ENCODE measurements at regions not wholly inside any gene's neighbourhood (a gene's known extent, or its start where the extent isn't known, plus 50 kb on each side); places are given as distances from the start of the nearest gene placed in this dataset.
"Not testable (repeated sequence)": the region's sequence is repeated elsewhere in the genome, so short reads cannot be mapped to it uniquely, and the experiment has no call there.

DNA sequence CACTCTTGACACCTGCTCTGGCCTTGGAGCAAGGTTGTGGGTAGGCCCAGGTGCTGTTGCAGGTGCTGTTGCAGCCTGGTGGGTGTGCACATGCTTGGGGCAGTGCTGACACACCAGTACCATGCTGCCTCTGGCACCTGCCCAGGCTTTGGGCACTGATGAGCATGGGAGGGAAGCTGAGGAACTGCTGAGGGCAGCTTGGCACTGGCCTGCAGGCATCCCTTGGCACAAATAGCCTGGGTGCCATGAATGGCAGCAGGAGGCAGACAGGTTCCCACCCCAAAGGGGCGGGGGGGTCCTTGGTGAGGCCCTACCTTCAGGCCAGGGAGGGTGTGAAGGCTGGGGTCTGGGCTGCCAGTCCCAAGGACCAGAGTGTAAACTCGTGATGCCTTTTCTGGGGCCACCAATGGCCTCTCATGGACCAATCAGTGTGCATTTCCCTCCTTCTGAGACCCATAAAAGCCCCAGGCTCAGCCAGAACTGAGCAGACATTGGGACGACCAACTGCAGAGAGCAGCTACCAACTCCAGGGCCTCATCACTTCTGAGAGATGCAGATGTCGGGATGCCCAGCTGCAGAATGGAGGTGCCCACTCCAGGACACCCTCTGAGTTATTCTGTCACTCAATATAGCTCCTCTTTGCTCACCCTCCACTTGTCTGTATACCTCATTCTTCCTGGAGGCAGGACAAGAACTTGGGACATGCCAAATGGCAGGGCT is 547.4 kb downstream of the ZWINT start:
- Histone ChIP-seq H3K27me3 (replicated peaks; ENCODE audit: insufficient read depth) (no peaks in the 10 kb centered on the region), H3K9me3 (no peaks in the 10 kb centered on the region), H3K4me3 (no peak overlapping the region), H3K36me3 (no peaks in the 10 kb centered on the region), H3K27ac (no peak overlapping the region), H3K4me1 (replicated peaks) (no peaks in the 10 kb centered on the region)
- intact Hi-C loops (cut with DNase I): no loop called here
- WGBS: 68% methylated on average over 4 of the region's 4 CpGs
- no peak for DNase-seq (ENCODE audit: low spot score)
- TF ChIP-seq, protein P1, sequence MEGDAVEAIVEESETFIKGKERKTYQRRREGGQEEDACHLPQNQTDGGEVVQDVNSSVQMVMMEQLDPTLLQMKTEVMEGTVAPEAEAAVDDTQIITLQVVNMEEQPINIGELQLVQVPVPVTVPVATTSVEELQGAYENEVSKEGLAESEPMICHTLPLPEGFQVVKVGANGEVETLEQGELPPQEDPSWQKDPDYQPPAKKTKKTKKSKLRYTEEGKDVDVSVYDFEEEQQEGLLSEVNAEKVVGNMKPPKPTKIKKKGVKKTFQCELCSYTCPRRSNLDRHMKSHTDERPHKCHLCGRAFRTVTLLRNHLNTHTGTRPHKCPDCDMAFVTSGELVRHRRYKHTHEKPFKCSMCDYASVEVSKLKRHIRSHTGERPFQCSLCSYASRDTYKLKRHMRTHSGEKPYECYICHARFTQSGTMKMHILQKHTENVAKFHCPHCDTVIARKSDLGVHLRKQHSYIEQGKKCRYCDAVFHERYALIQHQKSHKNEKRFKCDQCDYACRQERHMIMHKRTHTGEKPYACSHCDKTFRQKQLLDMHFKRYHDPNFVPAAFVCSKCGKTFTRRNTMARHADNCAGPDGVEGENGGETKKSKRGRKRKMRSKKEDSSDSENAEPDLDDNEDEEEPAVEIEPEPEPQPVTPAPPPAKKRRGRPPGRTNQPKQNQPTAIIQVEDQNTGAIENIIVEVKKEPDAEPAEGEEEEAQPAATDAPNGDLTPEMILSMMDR (IDR thresholded peaks at IDR 0.05): no peak
- no peak for TF ChIP-seq POLR2AphosphoS5 (IDR thresholded peaks at IDR 0.05)
- TF ChIP-seq POLR2A (IDR thresholded peaks at IDR 0.05): no peak

DNA sequence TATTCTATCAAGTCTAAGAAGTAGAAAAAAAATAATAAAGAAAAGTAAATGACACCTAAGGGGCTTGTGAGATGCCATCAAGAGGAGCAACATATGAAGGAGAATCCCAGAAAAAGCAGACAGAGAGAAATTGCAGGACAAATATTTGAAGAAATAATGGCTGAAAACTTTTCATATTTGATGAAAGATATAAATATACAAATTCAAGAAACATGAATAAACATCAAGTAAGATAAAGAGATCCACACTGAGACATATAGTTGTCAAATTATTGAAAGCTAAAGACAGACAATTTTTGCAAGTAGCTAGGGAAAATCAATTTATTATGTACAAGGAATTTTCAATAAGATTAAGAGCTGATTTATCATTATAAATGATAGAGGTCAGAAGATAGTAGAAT is 558.0 kb downstream of the ZWINT start:
- DNase-seq (ENCODE audit: low spot score): no peak
- Histone ChIP-seq H3K4me3 (no peak overlapping the region), H3K9me3 (no peaks in the 10 kb centered on the region), H3K36me3 (no peaks in the 10 kb centered on the region), H3K4me1 (replicated peaks) (no peaks in the 10 kb centered on the region), H3K27me3 (replicated peaks; ENCODE audit: insufficient read depth) (no peaks in the 10 kb centered on the region), H3K27ac (no peak overlapping the region)
- intact Hi-C loops (cut with DNase I): no loop called here
- TF ChIP-seq POLR2A (IDR thresholded peaks at IDR 0.05): no peak
- TF ChIP-seq, protein P1 (IDR thresholded peaks at IDR 0.05): no peak
- TF ChIP-seq POLR2AphosphoS5 (IDR thresholded peaks at IDR 0.05): no peak

DNA sequence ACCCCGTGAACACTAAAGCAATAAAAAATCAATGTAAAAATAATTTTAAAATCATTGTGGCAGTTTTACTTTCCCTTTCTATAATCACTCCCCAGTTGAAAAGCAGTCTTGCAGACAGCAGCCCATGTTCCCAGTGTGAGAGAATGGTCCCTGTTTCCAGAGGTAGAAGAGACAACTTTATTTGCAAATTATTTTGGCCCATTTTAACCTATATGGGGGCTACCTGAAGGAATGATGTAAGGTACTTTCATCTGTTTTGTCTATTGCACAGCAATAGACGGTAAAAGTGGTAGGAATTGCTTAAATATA is 559.8 kb downstream of the ZWINT start:
- intact Hi-C loops (cut with DNase I): no loop called here
- Histone ChIP-seq H3K27me3 (replicated peaks; ENCODE audit: insufficient read depth) (no peaks in the 10 kb centered on the region), H3K4me1 (replicated peaks) (no peaks in the 10 kb centered on the region), H3K27ac (no peak overlapping the region), H3K4me3 (no peak overlapping the region), H3K36me3 (no peaks in the 10 kb centered on the region), H3K9me3 (no peaks in the 10 kb centered on the region)
- DNase-seq (ENCODE audit: low spot score): no peak
- 66% methylated on average over 2 of the region's 2 CpGs for WGBS
- TF ChIP-seq POLR2A (IDR thresholded peaks at IDR 0.05): no peak
- TF ChIP-seq, protein P1 (IDR thresholded peaks at IDR 0.05): no peak
- no peak for TF ChIP-seq POLR2AphosphoS5 (IDR thresholded peaks at IDR 0.05)

DNA sequence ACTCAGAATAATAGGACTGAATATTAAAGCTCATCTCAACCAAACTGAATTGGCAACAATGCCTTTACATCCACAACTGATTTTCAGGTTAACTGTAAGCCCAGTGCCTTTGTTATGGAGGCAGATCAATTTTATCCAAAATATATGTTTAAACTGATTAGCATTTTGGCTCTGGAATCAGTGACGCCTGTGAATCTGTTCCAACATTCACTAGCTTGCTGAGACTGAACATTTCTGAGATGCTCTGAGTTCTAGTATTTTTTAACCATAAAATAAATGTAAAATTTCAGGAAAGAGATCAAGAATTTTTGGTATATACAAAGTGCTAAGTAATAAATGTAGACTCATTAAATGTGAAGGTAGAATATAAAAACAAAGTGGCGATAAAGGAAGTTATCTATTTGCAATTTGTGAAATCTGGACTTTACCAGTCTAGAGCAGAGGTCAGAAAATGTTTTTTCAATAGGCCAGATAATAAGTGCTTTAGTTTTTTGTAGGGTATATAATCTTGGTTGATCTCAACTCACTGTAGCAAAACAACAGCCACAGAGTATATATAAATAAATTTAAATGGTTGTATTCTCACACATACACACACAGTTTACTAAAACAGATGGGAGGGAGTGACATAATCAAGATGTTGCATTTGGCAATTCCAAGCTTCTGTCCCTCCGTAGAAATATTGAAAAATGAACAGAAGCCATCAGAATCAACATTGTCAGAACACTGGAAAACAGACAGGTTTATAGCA is 560.3 kb downstream of the ZWINT start:
- Histone ChIP-seq H3K27ac (no peak overlapping the region), H3K4me1 (replicated peaks) (no peaks in the 10 kb centered on the region), H3K27me3 (replicated peaks; ENCODE audit: insufficient read depth) (no peaks in the 10 kb centered on the region), H3K4me3 (no peak overlapping the region), H3K36me3 (no peaks in the 10 kb centered on the region), H3K9me3 (no peaks in the 10 kb centered on the region)
- intact Hi-C loops (cut with DNase I): no loop called here
- TF ChIP-seq, protein P1 (IDR thresholded peaks at IDR 0.05): no peak
- no peak for TF ChIP-seq POLR2AphosphoS5 (IDR thresholded peaks at IDR 0.05)
- TF ChIP-seq POLR2A (IDR thresholded peaks at IDR 0.05): no peak
- 69% methylated on average over 3 of the region's 3 CpGs for WGBS
- DNase-seq (ENCODE audit: low spot score): no peak

DNA sequence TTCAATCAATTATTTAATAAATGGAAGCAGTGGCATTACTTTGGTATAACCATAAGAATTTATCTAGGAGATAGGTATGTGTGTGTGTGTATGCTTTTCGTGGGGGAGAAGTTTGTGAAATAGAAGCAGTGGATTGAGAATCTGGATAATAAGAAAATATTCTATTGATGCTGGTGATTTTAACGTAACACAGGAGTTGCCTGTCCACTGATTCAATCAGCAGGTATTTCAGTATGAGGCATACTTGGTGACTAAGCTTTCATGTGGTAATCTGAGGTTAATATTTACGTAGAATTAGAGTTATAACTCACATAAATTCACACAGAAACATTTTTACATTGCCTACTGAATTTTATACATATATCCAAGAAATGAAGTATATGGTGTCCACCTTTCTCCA is 568.0 kb downstream of the ZWINT start:
- no peaks in the 10 kb centered on the region for H3K4me1 ChIP-seq (replicated peaks)
- no peak for DNase-seq (ENCODE audit: low spot score)
- no peaks in the 10 kb centered on the region for H3K9me3 ChIP-seq
- H3K36me3 ChIP-seq: no peaks in the 10 kb centered on the region
- H3K27me3 ChIP-seq (replicated peaks; ENCODE audit: insufficient read depth): no peaks in the 10 kb centered on the region
- 72% methylated on average over 3 of the region's 3 CpGs for WGBS
- intact Hi-C loops (cut with DNase I): no loop called here
- no peak overlapping the region for H3K4me3 ChIP-seq
- TF ChIP-seq, protein P1 (IDR thresholded peaks at IDR 0.05): no peak
- no peak for TF ChIP-seq POLR2A (IDR thresholded peaks at IDR 0.05)
- TF ChIP-seq POLR2AphosphoS5 (IDR thresholded peaks at IDR 0.05): no peak
- no peak overlapping the region for H3K27ac ChIP-seq

DNA sequence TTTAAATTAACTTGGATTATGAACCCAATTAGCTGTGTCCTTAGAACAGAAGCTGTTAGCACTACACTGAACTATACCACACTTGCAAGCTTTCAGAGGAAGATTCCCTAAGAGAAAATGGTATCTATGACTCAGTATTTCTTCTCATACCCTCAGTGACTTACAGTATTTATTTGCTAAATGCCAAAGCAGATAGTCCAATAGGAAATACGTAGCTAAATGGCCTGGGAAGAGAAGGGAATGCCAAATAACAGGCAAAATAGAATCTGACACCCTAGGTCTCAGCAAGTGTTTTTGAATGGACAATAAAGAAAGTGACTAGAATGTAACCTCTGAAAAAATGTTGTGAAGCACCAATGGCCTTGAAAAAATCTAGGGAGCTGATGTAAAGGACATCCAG is 570.8 kb downstream of the ZWINT start:
- 54% methylated on average over 1 of the region's 1 CpG for WGBS
- intact Hi-C loops (cut with DNase I); H3K36me3 ChIP-seq; DNase-seq (ENCODE audit: low spot score); H3K27ac ChIP-seq; H3K27me3 ChIP-seq (replicated peaks; ENCODE audit: insufficient read depth); H3K4me3 ChIP-seq; H3K9me3 ChIP-seq; H3K4me1 ChIP-seq (replicated peaks): not testable (repeated sequence)

Measured in prostate gland (tissue), 2 donors.